ENCODE measurements at regions not wholly inside any gene's neighbourhood (a gene's known extent, or its start where the extent isn't known, plus 50 kb on each side); places are given as distances from the start of the nearest gene placed in this dataset.

- no peaks in the 10 kb centered on the region for H3K79me2 ChIP-seq (ENCODE audit: control insufficient read depth, insufficient read depth, low read length)
- H3K4me2 ChIP-seq (ENCODE audit: control insufficient read depth, insufficient read depth): no peak overlapping the region
- CTCF ChIA-PET: interaction anchor here (1.4 to 1.7 kb wide), 2 partner anchors 9 to 17 kb away, joined by 4 to 6 read pairs; no protein-coding TSS in a partner anchor
- intact Hi-C loops (cut with micrococcal nuclease; ENCODE audit: unreplicated experiment) (no loop called here), in situ Hi-C loops (cut with MboI) (no loop called here)
- H4K20me1 ChIP-seq (ENCODE audit: control insufficient read depth, insufficient read depth): no peaks in the 10 kb centered on the region
- no peaks in the 10 kb centered on the region for H3K27me3 ChIP-seq (replicated peaks in 1 of 2; ENCODE audit: control insufficient read depth in 2 of 2, insufficient read depth in 2 of 2, low read length in 1 of 2)
- SMC1A ChIA-PET (ENCODE audit: uncharacterized antibody, unreplicated experiment): interaction anchor here (0.6 to 1.1 kb wide), 3 partner anchors 18 to 522 kb away, joined by 3 read pairs; no protein-coding TSS in a partner anchor
- POLR2A ChIA-PET: no interaction called here
- no peaks in the 10 kb centered on the region for H3K36me3 ChIP-seq (ENCODE audit: control insufficient read depth in 2 of 2, insufficient read depth in 2 of 2, low read length in 1 of 2)
- no peak overlapping the region for H3K27ac ChIP-seq (ENCODE audit: control insufficient read depth, insufficient read depth)
- no peak for DNase-seq (ENCODE audit: low read depth, low spot score)
- H3K9me3 ChIP-seq (replicated peaks; ENCODE audit: control insufficient read depth, insufficient read depth, low read length): peaks cover 3% of the 10 kb centered on the region; the same call in 1 of the 3 replicates
- ATAC-seq: no peak
- TF ChIP-seq IRF4 (IDR thresholded peaks at IDR 0.05; ENCODE audit: low read depth, low read length) (no peak), SREBF1 (IDR thresholded peaks at IDR 0.05; ENCODE audit: low read length) (no peak), EED (IDR thresholded peaks at IDR 0.05; ENCODE audit: low read depth) (no peak), PAX5 (IDR thresholded peaks at IDR 0.05; ENCODE audit: borderline replicate concordance, low read depth, low read length) (no peak), RCOR1 (conservative IDR thresholded peaks at IDR 0.05; ENCODE audit: low read depth, low read length) (no peak), CREB1 (IDR thresholded peaks at IDR 0.05; ENCODE audit: low read depth) (no peak), POLR2AphosphoS2 (IDR thresholded peaks at IDR 0.05; ENCODE audit: low read depth, low read length) (no peak), USF1 (IDR thresholded peaks at IDR 0.05; ENCODE audit: borderline replicate concordance, extremely low read length, insufficient read depth, low read depth, low read length) (no peak), CEBPZ (IDR thresholded peaks at IDR 0.05; ENCODE audit: low read depth, low read length) (no peak), TAF1 (IDR thresholded peaks at IDR 0.05; ENCODE audit: borderline replicate concordance, low read depth, low read length) (no peak), PML (IDR thresholded peaks at IDR 0.05; ENCODE audit: low read length) (no peak)
- 49% methylated on average over 5 of the region's 5 CpGs for WGBS (ENCODE audit: insufficient coverage, insufficient replicate concordance, low lambda C conversion rate, missing lambda C conversion rate)
- no TSS peak for BruUV-seq (replicated peaks)
- H2AFZ ChIP-seq (ENCODE audit: control insufficient read depth, low read depth, low read length): no peak overlapping the region
- H3K9ac ChIP-seq (ENCODE audit: control insufficient read depth, insufficient read depth, low read length): no peak overlapping the region
- RAD21 ChIA-PET (ENCODE audit: unreplicated experiment): no interaction called here
- no peaks in the 10 kb centered on the region for H3K4me1 ChIP-seq (ENCODE audit: control insufficient read depth, insufficient read depth, low read length)
- no peak for FAIRE-seq
- H3K4me3 ChIP-seq: no peak overlapping the region
Observed at GRCh38 chr15:66833803-66834202, 131.8 kb downstream of the SMAD6 start.
